Omental fat pad (tissue), 3 donors: ENCODE measurements at regions not wholly inside any gene's neighbourhood (a gene's known extent, or its start where the extent isn't known, plus 50 kb on each side); places are given as distances from the start of the nearest gene placed in this dataset.

Experiments used
- ATAC-seq: fragments of 150-250 bp; one replicate; pipeline ENCODE4 v1.9.1; 2016; ENCODE audit warnings: mild to moderate bottlenecking, moderate library complexity; ENCODE audit not compliant: low FRiP score
- DNase-seq: peaks from one replicate; pipeline ENCODE4 v3.0.0-alpha.2; 2019; ENCODE audit warnings: low spot score
- TF ChIP-seq, protein P1 (sequence below), 3 donors: fragments of 450-650 bp; IDR thresholded peaks; one replicate each; pipeline ENCODE4 v1.5.1; 2016 to 2017; ENCODE audit warnings: antibody characterized with exemption in 3 of 3, mild to moderate bottlenecking in 3 of 3, moderate library complexity in 2 of 3

DNA sequence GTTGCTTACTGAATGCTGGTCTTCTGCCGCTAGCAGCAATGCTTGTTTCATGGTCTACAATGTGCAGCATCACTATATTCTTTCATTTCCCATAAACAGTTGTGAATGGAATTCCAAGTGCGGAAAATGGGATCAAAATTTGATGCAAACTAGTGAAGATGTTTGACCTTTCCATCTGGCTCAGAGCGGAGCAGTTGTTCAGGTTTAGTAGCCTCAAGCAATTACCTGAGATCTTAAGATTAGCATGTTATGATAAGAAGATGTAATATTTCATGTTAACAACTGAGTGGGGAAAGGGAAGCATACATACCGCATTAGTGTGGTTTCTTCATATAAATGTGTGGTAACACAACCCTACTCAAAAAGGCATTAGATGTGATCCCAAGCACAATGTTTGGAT is 221.1 kb upstream of the CFAP20DC start:
- no peak for ATAC-seq
- DNase-seq = no peak
- TF ChIP-seq, protein P1, sequence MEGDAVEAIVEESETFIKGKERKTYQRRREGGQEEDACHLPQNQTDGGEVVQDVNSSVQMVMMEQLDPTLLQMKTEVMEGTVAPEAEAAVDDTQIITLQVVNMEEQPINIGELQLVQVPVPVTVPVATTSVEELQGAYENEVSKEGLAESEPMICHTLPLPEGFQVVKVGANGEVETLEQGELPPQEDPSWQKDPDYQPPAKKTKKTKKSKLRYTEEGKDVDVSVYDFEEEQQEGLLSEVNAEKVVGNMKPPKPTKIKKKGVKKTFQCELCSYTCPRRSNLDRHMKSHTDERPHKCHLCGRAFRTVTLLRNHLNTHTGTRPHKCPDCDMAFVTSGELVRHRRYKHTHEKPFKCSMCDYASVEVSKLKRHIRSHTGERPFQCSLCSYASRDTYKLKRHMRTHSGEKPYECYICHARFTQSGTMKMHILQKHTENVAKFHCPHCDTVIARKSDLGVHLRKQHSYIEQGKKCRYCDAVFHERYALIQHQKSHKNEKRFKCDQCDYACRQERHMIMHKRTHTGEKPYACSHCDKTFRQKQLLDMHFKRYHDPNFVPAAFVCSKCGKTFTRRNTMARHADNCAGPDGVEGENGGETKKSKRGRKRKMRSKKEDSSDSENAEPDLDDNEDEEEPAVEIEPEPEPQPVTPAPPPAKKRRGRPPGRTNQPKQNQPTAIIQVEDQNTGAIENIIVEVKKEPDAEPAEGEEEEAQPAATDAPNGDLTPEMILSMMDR (IDR thresholded peaks at IDR 0.05) = no peak

DNA sequence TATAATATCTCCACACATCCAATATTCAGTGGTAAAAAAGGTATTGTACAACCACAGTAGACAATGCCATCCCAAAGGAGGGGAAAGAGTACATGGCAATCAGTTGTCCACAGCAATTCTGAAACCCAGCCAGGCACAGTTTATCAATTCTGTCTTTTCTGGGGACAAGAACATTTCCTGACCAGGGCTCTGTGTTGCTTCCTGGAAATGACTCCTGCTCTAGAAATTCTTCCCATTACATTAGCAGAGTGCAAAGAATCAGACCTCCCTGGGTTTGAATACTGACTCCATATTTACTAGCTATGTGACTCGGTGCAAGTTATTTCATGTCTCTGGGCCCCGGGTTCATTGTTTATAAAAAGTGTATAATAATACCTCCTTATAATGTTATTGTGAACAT is 220.4 kb upstream of the CFAP20DC start:
- TF ChIP-seq, protein P1 (IDR thresholded peaks at IDR 0.05) = no peak
- ATAC-seq = no peak
- DNase-seq = no peak

DNA sequence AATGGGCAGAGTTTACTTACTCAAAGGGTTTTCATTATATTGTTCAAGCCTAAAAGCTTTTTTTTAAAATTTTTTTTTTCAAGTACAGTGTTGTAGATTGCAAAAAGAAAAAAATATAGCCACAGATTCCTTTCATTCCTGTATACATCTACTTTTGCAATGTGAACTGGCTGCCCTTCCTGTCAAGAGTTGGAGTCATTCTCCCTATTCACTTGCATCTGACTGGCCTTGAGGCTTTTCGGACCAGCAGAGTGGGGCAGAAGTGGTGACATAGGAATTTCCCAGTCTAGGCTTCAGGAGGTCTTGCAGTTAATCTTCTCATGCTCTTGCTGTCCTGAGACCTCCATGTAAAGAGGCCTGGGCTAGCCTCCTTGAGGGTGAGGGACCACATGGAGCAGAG is 218.3 kb upstream of the CFAP20DC start:
- TF ChIP-seq, protein P1 (IDR thresholded peaks at IDR 0.05) = no peak
- DNase-seq = no peak
- ATAC-seq = no peak

DNA sequence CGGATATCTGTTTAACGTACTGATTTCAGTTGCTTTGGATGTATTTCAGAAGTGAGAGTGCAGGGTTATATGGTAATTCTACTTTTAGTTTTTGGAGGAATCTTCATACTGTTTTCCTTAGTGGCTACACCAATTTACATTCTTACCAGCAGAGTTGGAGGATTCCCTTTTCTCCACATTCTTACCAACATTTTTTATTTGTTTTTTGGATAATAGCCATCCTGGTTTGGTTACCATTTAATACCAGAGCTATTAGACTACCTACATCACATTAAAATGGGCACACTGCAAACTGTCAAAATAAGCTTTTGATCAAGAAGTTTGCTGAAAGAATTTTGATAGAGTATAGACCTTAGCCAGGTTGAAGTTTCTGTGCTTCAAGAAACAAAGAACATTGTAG is 217.2 kb upstream of the CFAP20DC start:
- ATAC-seq (no peak), DNase-seq (no peak)
- TF ChIP-seq, protein P1 (IDR thresholded peaks at IDR 0.05) = no peak

DNA sequence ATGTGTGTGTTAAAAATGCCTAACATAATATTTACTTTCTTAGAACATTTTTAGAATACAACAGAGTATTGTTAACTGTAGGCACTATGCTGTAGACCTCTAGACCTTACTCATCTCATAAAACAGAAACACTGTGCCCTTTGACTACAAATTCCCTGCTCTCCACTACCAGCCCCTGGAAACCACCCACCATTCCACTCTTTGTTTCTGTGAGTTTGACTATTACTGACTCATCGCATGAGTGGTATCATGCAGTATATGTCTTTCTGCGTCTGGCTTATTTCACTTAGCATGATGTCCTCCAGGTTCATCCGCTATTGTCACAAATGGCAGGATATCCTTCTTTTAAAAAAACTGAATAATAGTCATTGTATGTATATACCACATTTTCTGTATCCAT is 216.7 kb upstream of the CFAP20DC start:
- TF ChIP-seq, protein P1 (IDR thresholded peaks at IDR 0.05) = no peak
- DNase-seq = no peak
- ATAC-seq = no peak

DNA sequence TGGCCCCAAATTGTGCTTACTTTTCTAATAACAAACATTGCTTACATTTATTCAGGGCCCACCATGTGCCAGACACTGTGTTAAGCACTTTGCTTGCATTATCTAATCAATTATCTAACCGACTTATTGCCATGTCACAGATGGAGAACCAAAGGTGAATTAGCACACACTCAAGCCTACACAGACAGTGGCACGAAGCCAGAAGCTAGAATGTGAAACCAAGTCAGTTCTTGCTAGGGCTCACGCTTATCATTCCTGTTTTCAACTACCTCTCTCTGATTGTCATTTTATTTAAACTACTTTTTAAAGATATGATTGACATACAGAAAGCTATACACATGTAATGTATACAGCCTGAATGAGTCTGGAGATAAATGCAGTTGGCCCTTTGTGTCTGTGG is 215.7 kb upstream of the CFAP20DC start:
- no peak for DNase-seq
- TF ChIP-seq, protein P1 (IDR thresholded peaks at IDR 0.05) = no peak
- no peak for ATAC-seq

DNA sequence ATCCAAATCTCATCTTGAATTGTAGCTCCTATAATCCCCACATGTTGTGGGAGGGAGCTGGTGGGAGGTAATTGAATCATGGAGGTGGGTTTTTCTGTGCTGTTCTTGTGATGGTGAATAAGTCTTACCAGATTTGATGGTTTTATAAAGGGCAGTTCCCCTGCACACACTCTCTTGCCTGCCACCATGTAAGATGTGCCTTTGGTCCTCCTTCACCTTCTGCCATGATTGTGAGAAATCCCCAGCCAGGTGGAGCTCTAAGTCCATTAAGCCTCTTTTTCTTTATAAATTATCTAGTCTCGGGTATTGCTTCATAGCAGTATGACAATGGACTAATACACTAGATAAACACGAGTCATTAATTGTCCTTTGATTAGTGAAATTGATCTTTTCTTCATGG is 214.5 kb upstream of the CFAP20DC start:
- TF ChIP-seq, protein P1 (IDR thresholded peaks at IDR 0.05) = no peak
- ATAC-seq = no peak
- no peak for DNase-seq
